Psoas muscle (tissue), 7 donors: ENCODE measurements at regions not wholly inside any gene's neighbourhood (a gene's known extent, or its start where the extent isn't known, plus 50 kb on each side); places are given as distances from the start of the nearest gene placed in this dataset.
A peak's percentile ranks its signal among the peaks of the same experiment; 100 is the strongest.

Source experiments
- ATAC-seq, 4 donors: fragments of 200-7000 bp; cut with Tn5 transposase; one replicate each; pipeline ENCODE4 v1.9.1; 2020; ENCODE audit warnings: moderate library complexity in 3 of 4, mild to moderate bottlenecking in 2 of 4
- DNase-seq, 2 donors: peaks; one replicate each; pipeline ENCODE4 v3.0.0-alpha.2; 2020
- H3K27ac ChIP-seq: fragments of 200-600 bp; one replicate; pipeline ENCODE4 v1.8.0; 2022
- H3K27me3 ChIP-seq, 3 donors: fragments of 200-600 bp in 1 of 3; one replicate each; pipeline versions ENCODE4 v1.6.1 to v1.8.0; 2013 to 2022; ENCODE audit warnings: low read length in 2 of 3, mild to moderate bottlenecking in 2 of 3, moderate library complexity in 1 of 3; ENCODE audit not compliant: insufficient read depth in 3 of 3
- H3K36me3 ChIP-seq, 2 donors: fragments of 200-600 bp in 1 of 2; one replicate each; pipeline versions ENCODE4 v1.6.1 to v1.8.0; 2013 to 2022; ENCODE audit warnings: low read depth in 1 of 2, mild to moderate bottlenecking in 1 of 2, moderate library complexity in 1 of 2; ENCODE audit not compliant: insufficient read depth in 1 of 2
- H3K4me1 ChIP-seq: fragments of 200-600 bp; one replicate; pipeline ENCODE4 v1.8.0; 2022
- H3K4me3 ChIP-seq: fragments of 200-600 bp; one replicate; pipeline ENCODE4 v1.8.0; 2022; ENCODE audit warnings: mild to moderate bottlenecking
- H3K9me3 ChIP-seq: fragments of 200-600 bp; one replicate; pipeline ENCODE4 v1.8.0; 2022
- WGBS, 3 donors: extraction: QIAGEN DNeasy Blood & Tissue Kit; methylation state at CpG; one replicate each; pipeline versions ENCODE4 v1.1.6 to v1.1.7; 2013; 5-methylcytosine and 5-hydroxymethylcytosine counted together
- intact Hi-C, 2 donors: fragments of 100-400 bp; cut with DNase I; formaldehyde crosslinking; loops; one replicate each; pipeline versions ENCODE4 v1.11.0 to v1.14.2; 2022
- TF ChIP-seq, protein P1 (sequence below): fragments of 200-600 bp; IDR thresholded peaks from one replicate; pipeline ENCODE4 v1.8.0; 2022; ENCODE audit warnings: antibody characterized with exemption
- donor health status: healthy with polysubstance abuse.
- donor health status: DM: no; HTN: no; CAD: no; lungs with moderate emphysema.
- donor health status: Bipolar disorder and iron deficiency.
- donor health status: healthy.
- donor health status: DM: yes; HTN: yes; CAD: no.
- donor health status: DM: no; HTN: no; CAD: no.
- donor health status: DM: yes; HTN: yes; CAD: no.

DNA sequence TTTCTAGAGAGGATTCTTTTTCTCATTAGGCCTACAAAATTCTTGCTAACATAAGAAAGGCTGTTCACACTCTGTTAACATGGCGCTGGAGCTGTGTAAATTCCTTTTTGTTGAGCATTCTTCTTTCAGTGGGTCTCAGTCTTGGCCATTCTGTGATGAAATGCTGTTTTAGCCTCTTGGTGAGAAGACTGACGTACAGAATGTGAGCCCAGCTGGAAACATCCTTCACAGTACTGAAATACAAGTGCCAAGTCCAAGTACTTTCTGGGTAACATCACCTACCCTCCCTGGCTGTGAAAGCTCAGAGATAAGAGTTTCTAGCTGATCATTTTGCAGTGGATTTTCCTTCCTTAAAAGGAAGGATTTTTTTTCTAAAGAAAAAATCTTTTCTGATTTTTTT lies 231.8 kb downstream of the AHR start:
- Histone ChIP-seq H3K4me3 (no peak overlapping the region), H3K27me3 (no peaks in the 10 kb centered on the region), H3K36me3 (no peaks in the 10 kb centered on the region), H3K27ac (no peak overlapping the region), H3K4me1 (no peaks in the 10 kb centered on the region), H3K9me3 (no peaks in the 10 kb centered on the region)
- ATAC-seq (no peak), DNase-seq (no peak)
- TF ChIP-seq, protein P1, sequence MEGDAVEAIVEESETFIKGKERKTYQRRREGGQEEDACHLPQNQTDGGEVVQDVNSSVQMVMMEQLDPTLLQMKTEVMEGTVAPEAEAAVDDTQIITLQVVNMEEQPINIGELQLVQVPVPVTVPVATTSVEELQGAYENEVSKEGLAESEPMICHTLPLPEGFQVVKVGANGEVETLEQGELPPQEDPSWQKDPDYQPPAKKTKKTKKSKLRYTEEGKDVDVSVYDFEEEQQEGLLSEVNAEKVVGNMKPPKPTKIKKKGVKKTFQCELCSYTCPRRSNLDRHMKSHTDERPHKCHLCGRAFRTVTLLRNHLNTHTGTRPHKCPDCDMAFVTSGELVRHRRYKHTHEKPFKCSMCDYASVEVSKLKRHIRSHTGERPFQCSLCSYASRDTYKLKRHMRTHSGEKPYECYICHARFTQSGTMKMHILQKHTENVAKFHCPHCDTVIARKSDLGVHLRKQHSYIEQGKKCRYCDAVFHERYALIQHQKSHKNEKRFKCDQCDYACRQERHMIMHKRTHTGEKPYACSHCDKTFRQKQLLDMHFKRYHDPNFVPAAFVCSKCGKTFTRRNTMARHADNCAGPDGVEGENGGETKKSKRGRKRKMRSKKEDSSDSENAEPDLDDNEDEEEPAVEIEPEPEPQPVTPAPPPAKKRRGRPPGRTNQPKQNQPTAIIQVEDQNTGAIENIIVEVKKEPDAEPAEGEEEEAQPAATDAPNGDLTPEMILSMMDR, result no peak
- intact Hi-C loops, result no loop called here
- WGBS, 3 donors, result 33 to 50% (median 37%) methylated on average over 2 of the region's 2 CpGs

DNA sequence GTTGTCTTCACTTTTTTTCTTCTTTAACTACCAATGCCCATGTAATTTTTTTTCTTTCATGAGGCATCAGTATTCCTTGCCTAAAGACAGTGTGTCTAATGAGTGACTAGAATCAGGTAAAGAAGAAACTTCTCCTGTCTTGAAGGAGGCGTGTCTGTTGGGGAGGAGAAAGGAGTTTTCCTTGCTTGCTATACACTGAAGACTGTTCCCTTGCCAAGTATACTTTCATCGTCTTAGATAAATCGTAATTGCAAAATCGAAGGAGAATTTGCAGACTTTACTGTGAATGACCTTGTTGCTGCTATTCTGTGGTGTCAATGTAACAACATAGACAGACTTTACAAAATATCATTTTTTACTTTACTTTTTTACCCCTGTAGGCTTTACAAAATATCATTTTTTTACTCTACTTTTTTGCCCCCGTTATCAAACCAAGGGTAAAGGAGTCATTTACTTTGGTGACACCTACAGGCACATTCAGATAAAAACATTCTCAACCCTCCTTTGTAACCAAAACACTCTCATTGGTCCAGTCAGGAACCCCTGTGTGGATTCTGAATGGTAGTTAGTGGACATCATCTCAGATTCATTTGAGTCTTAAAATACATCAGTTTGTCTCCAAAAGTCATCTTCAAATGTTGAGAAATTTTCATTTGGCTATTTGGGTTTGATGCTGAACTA lies 232.4 kb downstream of the AHR start:
- DNase-seq (no peak), ATAC-seq (no peak)
- no peaks in the 10 kb centered on the region for H3K27me3 ChIP-seq
- TF ChIP-seq, protein P1, result peak; percentile 5
- 62 to 79% (median 78%) methylated on average over 5 of the region's 5 CpGs for WGBS, 3 donors
- intact Hi-C loops, result no loop called here
- no peaks in the 10 kb centered on the region for H3K4me1 ChIP-seq
- H3K4me3 ChIP-seq, result no peak overlapping the region
- no peak overlapping the region for H3K27ac ChIP-seq
- no peaks in the 10 kb centered on the region for H3K36me3 ChIP-seq
- H3K9me3 ChIP-seq, result no peaks in the 10 kb centered on the region

DNA sequence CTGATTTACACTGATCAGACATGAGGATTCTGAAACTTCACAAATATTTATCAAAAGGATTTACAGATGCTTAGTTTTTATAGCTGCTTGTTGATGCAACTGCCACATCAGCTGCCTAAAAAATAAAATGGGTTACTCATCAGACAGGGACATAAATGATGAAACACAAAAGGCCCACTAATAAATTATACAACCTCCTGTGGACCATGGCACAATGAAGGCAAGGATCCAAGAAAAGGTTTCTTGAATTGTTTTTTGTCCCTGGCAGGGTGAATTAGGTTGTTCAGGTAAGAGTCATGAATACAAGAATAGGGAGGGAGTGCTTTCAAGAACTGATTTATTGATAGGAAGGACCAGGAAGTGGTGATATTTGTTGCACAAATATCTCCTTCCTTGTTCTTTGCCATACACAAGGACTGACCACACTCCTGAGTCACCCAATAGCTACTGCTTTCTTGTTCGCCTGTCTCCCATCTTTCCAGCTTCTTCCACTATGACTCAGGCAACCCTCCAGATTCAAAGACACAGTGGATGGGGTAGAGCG lies 234.5 kb downstream of the AHR start:
- intact Hi-C loops, result no loop called here
- H3K9me3 ChIP-seq, result no peaks in the 10 kb centered on the region
- H3K4me3 ChIP-seq, result no peak overlapping the region
- TF ChIP-seq, protein P1, result no peak
- H3K27me3 ChIP-seq, result no peaks in the 10 kb centered on the region
- ATAC-seq, result no peak
- no peaks in the 10 kb centered on the region for H3K36me3 ChIP-seq
- no peak overlapping the region for H3K27ac ChIP-seq
- DNase-seq, result no peak
- 70 to 73% (median 72%) methylated on average over 2 of the region's 2 CpGs for WGBS, 3 donors
- H3K4me1 ChIP-seq, result no peaks in the 10 kb centered on the region

- DNase-seq, result no peak
- H3K36me3 ChIP-seq, result no peaks in the 10 kb centered on the region
- 45 to 50% (median 49%) methylated on average over 3 of the region's 3 CpGs for WGBS, 3 donors
- H3K9me3 ChIP-seq, result no peaks in the 10 kb centered on the region
- no peak overlapping the region for H3K4me3 ChIP-seq
- intact Hi-C loops, result no loop called here
- no peaks in the 10 kb centered on the region for H3K27me3 ChIP-seq
- TF ChIP-seq, protein P1, result no peak
- H3K27ac ChIP-seq, result no peak overlapping the region
- H3K4me1 ChIP-seq, result no peaks in the 10 kb centered on the region
- no peak for ATAC-seq
Measured at GRCh38 chr7:17534348-17534747, 235.9 kb downstream of the AHR start.

GRCh38 chr7:17535776-17536175 lies 237.3 kb downstream of the AHR start:
- H3K4me3 ChIP-seq, result no peak overlapping the region
- 53 to 71% (median 66%) methylated on average over 1 of the region's 1 CpG for WGBS, 3 donors
- H3K36me3 ChIP-seq, result no peaks in the 10 kb centered on the region
- H3K27me3 ChIP-seq, result no peaks in the 10 kb centered on the region
- intact Hi-C loops, result no loop called here
- TF ChIP-seq, protein P1, result no peak
- H3K9me3 ChIP-seq, result no peaks in the 10 kb centered on the region
- ATAC-seq (no peak), DNase-seq (no peak)
- no peak overlapping the region for H3K27ac ChIP-seq
- no peaks in the 10 kb centered on the region for H3K4me1 ChIP-seq
